Pancreas (tissue), 10 donors: ENCODE measurements at regions not wholly inside any gene's neighbourhood (a gene's known extent, or its start where the extent isn't known, plus 50 kb on each side); places are given as distances from the start of the nearest gene placed in this dataset.

Source experiments
- ATAC-seq, 4 donors: fragments of 200-7000 bp; cut with Tn5 transposase; one replicate each; pipeline versions ENCODE4 v1.8.0 to v1.9.1; 2020; ENCODE audit warnings: mild to moderate bottlenecking in 4 of 4, moderate library complexity in 4 of 4
- DNase-seq, 6 donors: peaks; one replicate each; pipeline ENCODE4 v3.0.0-alpha.2; 2020
- FAIRE-seq: peaks from 2 replicates; lab custom pipeline; 2012; peaks lifted over from hg19 to GRCh38; lab: Jason Lieb, UNC
- H3K27ac ChIP-seq, 4 donors: fragments of 200-600 bp; sonication (generic); 1 replicate in 3 of 4; 2 replicates in 1 of 4; pipeline versions ENCODE4 v1.5.0 to v1.8.0; 2020
- H3K27me3 ChIP-seq, 4 donors: fragments of 200-600 bp; one replicate each; pipeline ENCODE4 v1.8.0; 2021
- H3K36me3 ChIP-seq, 3 donors: fragments of 200-600 bp; sonication (generic) in 1 of 3; one replicate each; pipeline versions ENCODE4 v1.5.0 to v1.8.0; 2020 to 2021
- H3K4me1 ChIP-seq, 3 donors: fragments of 200-600 bp; one replicate each; pipeline ENCODE4 v1.8.0; 2021
- H3K4me3 ChIP-seq, 4 donors: fragments of 200-600 bp; sonication (generic) in 2 of 4; one replicate each; pipeline versions ENCODE4 v1.5.0 to v1.8.0; 2020 to 2021
- H3K9me3 ChIP-seq, 4 donors: fragments of 200-600 bp; one replicate each; pipeline ENCODE4 v1.8.0; 2021
- WGBS, 2 donors: extraction: QIAGEN DNeasy Blood & Tissue Kit; methylation state at CpG; one replicate each; pipeline ENCODE4 v1.1.7; 2013; 5-methylcytosine and 5-hydroxymethylcytosine counted together
- intact Hi-C, 3 donors: fragments of 100-400 bp; cut with DNase I; formaldehyde crosslinking; loops; one replicate each; pipeline versions ENCODE4 v1.11.1 to v1.14.2; 2022
- TF ChIP-seq, protein P1 (sequence below), 4 donors: fragments of 200-600 bp; sonication (generic) in 3 of 4; IDR thresholded peaks; one replicate each; pipeline versions ENCODE4 v1.5.0 to v1.8.0; 2021; ENCODE audit warnings: antibody characterized with exemption in 4 of 4
- donor health status: healthy with polysubstance abuse.
- donor health status: DM: no; HTN: no; CAD: no; lungs with moderate emphysema.
- donor health status: DM: no; HTN: no; CAD: no.
- donor health status: control.
- donor health status: control.
- donor health status: Bipolar disorder and iron deficiency.
- donor health status: DM: yes; HTN: yes; CAD: no.
- donor health status: DM: no; HTN: no; CAD: no.
- donor health status: DM: no; HTN: no; CAD: no.
- donor health status: DM: yes; HTN: yes; CAD: no.

DNA sequence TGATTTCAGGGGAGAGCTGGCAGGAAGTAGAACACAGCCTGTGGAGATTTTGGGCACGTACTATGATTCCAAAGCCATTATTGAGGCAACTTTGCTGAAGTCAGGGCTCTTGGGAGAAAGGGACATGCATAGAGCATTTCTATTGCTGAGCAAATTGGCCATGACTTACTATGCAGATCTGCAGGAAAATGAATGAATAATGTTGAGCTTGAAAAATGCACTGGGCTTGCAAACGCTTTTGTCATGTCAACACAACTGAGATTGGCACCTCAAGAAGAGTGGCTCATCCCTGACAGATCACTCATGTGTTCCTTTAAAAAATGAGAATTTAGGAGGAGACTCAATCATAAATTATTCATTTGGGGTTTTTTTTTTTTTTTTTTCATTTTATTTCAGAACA lies 230.5 kb downstream of the MBD2 start:
- no peak for DNase-seq
- TF ChIP-seq, protein P1, sequence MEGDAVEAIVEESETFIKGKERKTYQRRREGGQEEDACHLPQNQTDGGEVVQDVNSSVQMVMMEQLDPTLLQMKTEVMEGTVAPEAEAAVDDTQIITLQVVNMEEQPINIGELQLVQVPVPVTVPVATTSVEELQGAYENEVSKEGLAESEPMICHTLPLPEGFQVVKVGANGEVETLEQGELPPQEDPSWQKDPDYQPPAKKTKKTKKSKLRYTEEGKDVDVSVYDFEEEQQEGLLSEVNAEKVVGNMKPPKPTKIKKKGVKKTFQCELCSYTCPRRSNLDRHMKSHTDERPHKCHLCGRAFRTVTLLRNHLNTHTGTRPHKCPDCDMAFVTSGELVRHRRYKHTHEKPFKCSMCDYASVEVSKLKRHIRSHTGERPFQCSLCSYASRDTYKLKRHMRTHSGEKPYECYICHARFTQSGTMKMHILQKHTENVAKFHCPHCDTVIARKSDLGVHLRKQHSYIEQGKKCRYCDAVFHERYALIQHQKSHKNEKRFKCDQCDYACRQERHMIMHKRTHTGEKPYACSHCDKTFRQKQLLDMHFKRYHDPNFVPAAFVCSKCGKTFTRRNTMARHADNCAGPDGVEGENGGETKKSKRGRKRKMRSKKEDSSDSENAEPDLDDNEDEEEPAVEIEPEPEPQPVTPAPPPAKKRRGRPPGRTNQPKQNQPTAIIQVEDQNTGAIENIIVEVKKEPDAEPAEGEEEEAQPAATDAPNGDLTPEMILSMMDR (IDR thresholded peaks at IDR 0.05) = no peak
- Histone ChIP-seq H3K36me3 (no peaks in the 10 kb centered on the region), H3K27me3 (no peaks in the 10 kb centered on the region), H3K4me1 (no peaks in the 10 kb centered on the region), H3K27ac (no peak overlapping the region), H3K9me3 (no peaks in the 10 kb centered on the region), H3K4me3 (no peak overlapping the region)
- intact Hi-C loops = no loop called here
- no peak for FAIRE-seq
- ATAC-seq = no peak
- 53 to 75% methylated on average over 2 of the region's 2 CpGs for WGBS, 2 donors

DNA sequence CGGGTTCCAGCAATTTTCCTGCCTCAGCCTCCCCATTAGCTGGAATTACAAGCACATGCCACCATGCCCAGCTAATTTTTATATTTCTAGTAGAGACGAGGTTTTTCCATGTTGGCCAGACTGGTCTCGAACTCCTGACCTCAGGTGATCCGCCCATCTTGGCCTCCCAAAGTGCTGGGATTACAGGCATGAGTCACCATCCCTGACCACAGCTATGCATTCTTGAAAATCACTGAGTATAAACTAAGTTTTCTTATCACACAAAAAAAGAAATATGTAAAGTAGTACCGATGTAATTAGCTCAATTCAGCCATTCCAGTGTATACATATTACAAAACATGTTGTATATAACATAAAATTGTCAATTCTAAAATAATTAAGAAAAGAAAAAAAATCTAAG lies 232.7 kb downstream of the MBD2 start:
- TF ChIP-seq, protein P1 (IDR thresholded peaks at IDR 0.05) = no peak
- FAIRE-seq (no peak), DNase-seq (no peak), ATAC-seq (no peak)
- H3K9me3 ChIP-seq = no peaks in the 10 kb centered on the region
- intact Hi-C loops = no loop called here
- H3K4me1 ChIP-seq = no peaks in the 10 kb centered on the region
- H3K27me3 ChIP-seq = no peaks in the 10 kb centered on the region
- 69% methylated on average over 5 of the region's 5 CpGs for WGBS, 2 donors
- H3K4me3 ChIP-seq = no peak overlapping the region
- H3K36me3 ChIP-seq = no peaks in the 10 kb centered on the region
- no peak overlapping the region for H3K27ac ChIP-seq

DNA sequence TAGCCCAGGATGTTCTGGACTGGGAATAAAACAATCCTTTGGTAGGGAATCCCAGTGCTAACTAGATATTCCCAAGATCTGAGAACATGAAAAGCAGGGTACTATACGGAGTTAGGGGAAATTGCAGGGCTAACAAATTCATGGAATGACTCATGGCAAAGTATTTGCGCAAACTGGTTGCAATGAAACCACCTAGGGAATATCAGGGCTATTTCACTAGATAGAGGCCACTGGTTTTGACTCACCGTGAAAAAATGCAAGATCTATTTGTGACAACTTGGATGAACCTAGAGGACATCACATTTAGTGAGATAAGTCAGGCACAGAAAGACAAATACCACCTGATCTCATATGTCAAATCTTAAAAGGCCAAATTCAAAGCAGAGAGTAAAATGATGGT lies 233.3 kb downstream of the MBD2 start:
- Histone ChIP-seq H3K4me1 (no peaks in the 10 kb centered on the region), H3K36me3 (no peaks in the 10 kb centered on the region), H3K9me3 (no peaks in the 10 kb centered on the region), H3K27ac (no peak overlapping the region), H3K27me3 (no peaks in the 10 kb centered on the region), H3K4me3 (no peak overlapping the region)
- DNase-seq (no peak), FAIRE-seq (no peak), ATAC-seq (peak in 1 of 4 donors; percentile 23)
- 58 to 60% methylated on average over 3 of the region's 3 CpGs for WGBS, 2 donors
- TF ChIP-seq, protein P1 (IDR thresholded peaks at IDR 0.05) = no peak
- intact Hi-C loops = no loop called here

DNA sequence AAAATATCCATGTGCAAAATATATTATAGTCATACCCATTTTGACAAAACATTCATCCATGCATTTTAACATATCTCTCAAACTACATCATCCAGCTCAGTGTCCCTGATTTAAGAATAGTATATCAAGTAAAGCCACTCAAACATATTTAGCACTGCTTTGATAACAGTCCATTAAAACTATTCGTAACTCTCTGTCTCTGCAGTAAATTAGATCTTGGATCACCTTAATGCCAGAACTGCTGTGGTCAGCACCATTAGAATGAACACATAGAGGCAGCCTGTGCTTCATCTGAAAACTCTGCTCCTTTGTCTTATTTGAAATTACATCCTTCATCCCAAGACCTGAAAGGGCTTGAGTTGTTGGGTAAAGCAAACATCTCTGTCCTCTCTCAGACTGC lies 234.0 kb downstream of the MBD2 start:
- FAIRE-seq = no peak
- H3K4me1 ChIP-seq = no peaks in the 10 kb centered on the region
- WGBS, 2 donors = 71 to 85% methylated on average over 1 of the region's 1 CpG
- H3K36me3 ChIP-seq = no peaks in the 10 kb centered on the region
- TF ChIP-seq, protein P1 (IDR thresholded peaks at IDR 0.05) = no peak
- H3K27ac ChIP-seq = no peak overlapping the region
- H3K9me3 ChIP-seq = no peaks in the 10 kb centered on the region
- no peak for ATAC-seq
- intact Hi-C loops = no loop called here
- H3K4me3 ChIP-seq = no peak overlapping the region
- H3K27me3 ChIP-seq = no peaks in the 10 kb centered on the region
- no peak for DNase-seq

DNA sequence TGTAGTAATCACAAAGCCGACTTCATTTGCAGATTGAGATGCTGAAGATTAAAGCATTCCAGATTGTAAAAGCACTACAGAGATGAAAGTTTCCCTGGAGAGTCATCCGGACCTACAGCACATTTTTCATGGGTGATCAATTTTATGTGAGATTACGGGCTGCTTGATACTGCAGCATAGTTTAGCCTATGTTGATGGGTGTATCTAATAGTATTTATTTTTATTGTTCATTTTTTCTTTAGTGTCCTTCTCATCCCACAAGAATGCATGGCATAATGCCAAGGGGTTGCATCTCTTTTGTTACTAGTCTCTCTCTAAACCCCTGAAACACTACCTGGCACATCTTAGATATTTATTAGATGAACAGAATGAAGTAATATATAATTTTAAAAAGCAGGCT lies 240.4 kb downstream of the MBD2 start:
- no peaks in the 10 kb centered on the region for H3K4me1 ChIP-seq
- no peak overlapping the region for H3K4me3 ChIP-seq
- 41 to 47% methylated on average over 3 of the region's 3 CpGs for WGBS, 2 donors
- no peak overlapping the region for H3K27ac ChIP-seq
- DNase-seq (no peak), FAIRE-seq (no peak), ATAC-seq (no peak)
- no peaks in the 10 kb centered on the region for H3K27me3 ChIP-seq
- intact Hi-C loops = no loop called here
- TF ChIP-seq, protein P1 (IDR thresholded peaks at IDR 0.05) = no peak
- no peaks in the 10 kb centered on the region for H3K36me3 ChIP-seq
- H3K9me3 ChIP-seq = no peaks in the 10 kb centered on the region
